Keratinocyte (primary cell): ENCODE measurements at regions not wholly inside any gene's neighbourhood (a gene's known extent, or its start where the extent isn't known, plus 50 kb on each side); places are given as distances from the start of the nearest gene placed in this dataset.

Experiments used
- CTCF ChIP-seq, 3 experiments: IDR thresholded peaks in 1 of 3; conservative IDR thresholded peaks in 1 of 3; optimal IDR thresholded peaks in 1 of 3; 2 replicates in 2 of 3; 3 replicates in 1 of 3; pipeline versions ENCODE3 to v1.5.1; 2011; ENCODE audit warnings: low read length in 3 of 3, mild to moderate bottlenecking in 3 of 3, moderate library complexity in 2 of 3, control low read depth in 1 of 3, inconsistent platforms in 1 of 3; ENCODE audit not compliant: insufficient read depth in 2 of 3; ENCODE audit errors: extremely low read depth in 1 of 3
- EZH2 ChIP-seq: IDR thresholded peaks from one replicate; pipeline ENCODE4 v1.6.1; 2012; ENCODE audit warnings: inconsistent platforms, mild to moderate bottlenecking, low read length, moderate library complexity

- TF ChIP-seq CTCF (optimal IDR thresholded peaks at IDR 0.05 in 1 of 3, IDR thresholded peaks at IDR 0.05 in 1 of 3, conservative IDR thresholded peaks at IDR 0.05 in 1 of 3; ENCODE audit: extremely low read depth in 1 of 3, insufficient read depth in 2 of 3, low read length in 3 of 3) (no peak), EZH2 (no peak)
Measured at GRCh38 chr5:112013660-112014059, 256.7 kb upstream of the NREP start.
